CD14-positive monocyte (primary cell): ENCODE measurements at regions not wholly inside any gene's neighbourhood (a gene's known extent, or its start where the extent isn't known, plus 50 kb on each side); places are given as distances from the start of the nearest gene placed in this dataset.

Experiments used
- DNase-seq, 3 donors: peaks; one replicate each; pipeline ENCODE4 v3.0.0-alpha.2; 2011 to 2022
- H2AFZ ChIP-seq: 2 replicates; pipeline ENCODE4 v1.6.0; 2012; ENCODE audit warnings: mild to moderate bottlenecking, low read depth, low read length, inconsistent platforms; ENCODE audit not compliant: insufficient read depth, poor library complexity, severe bottlenecking
- H3K27ac ChIP-seq, 2 donors: 1 replicate in 1 of 2; 2 replicates in 1 of 2; pipeline ENCODE4 v1.5.1; 2012 to 2013; ENCODE audit warnings: low read length in 2 of 2, control low read depth in 1 of 2, inconsistent platforms in 1 of 2, low read depth in 1 of 2, mild to moderate bottlenecking in 1 of 2
- H3K27me3 ChIP-seq, 2 donors: one replicate each; pipeline versions ENCODE4 v1.6.0 to v1.6.1; 2011 to 2013; ENCODE audit warnings: low read length in 2 of 2; ENCODE audit not compliant: control insufficient read depth in 2 of 2, insufficient read depth in 2 of 2
- H3K36me3 ChIP-seq, 2 donors: replicated peaks in 1 of 2; 1 replicate in 1 of 2; 2 replicates in 1 of 2; pipeline versions ENCODE4 v1.5.1 to v1.6.1; 2012 to 2013; ENCODE audit warnings: low read length in 2 of 2, control low read depth in 1 of 2, inconsistent platforms in 1 of 2, mild to moderate bottlenecking in 1 of 2; ENCODE audit not compliant: insufficient read depth in 2 of 2, control insufficient read depth in 1 of 2
- H3K4me1 ChIP-seq, 2 donors: 1 replicate in 1 of 2; 2 replicates in 1 of 2; pipeline versions ENCODE4 v1.5.1 to v1.6.1; 2012 to 2013; ENCODE audit warnings: low read length in 2 of 2, control low read depth in 1 of 2, inconsistent platforms in 1 of 2, mild to moderate bottlenecking in 1 of 2, moderate library complexity in 1 of 2; ENCODE audit not compliant: insufficient read depth in 2 of 2, control insufficient read depth in 1 of 2
- H3K4me2 ChIP-seq: replicated peaks from 2 replicates; pipeline ENCODE3; 2012; ENCODE audit warnings: low read length, moderate library complexity, mild to moderate bottlenecking; ENCODE audit not compliant: poor library complexity, severe bottlenecking; ENCODE audit errors: extremely low read depth
- H3K4me3 ChIP-seq, 3 experiments: fragments of 200-600 bp in 1 of 3; sonication (generic) in 1 of 3; replicated peaks in 1 of 3; 1 replicate in 2 of 3; 2 replicates in 1 of 3; pipeline ENCODE4 v1.5.1; 2011 to 2013; ENCODE audit warnings: low read length in 3 of 3, mild to moderate bottlenecking in 3 of 3, control low read depth in 2 of 3, low read depth in 2 of 3, inconsistent platforms in 1 of 3, moderate library complexity in 1 of 3
- H3K79me2 ChIP-seq: 2 replicates; pipeline ENCODE4 v1.6.0; 2012; ENCODE audit warnings: mild to moderate bottlenecking, control low read depth, inconsistent platforms, low read length, moderate library complexity; ENCODE audit not compliant: insufficient read depth
- H3K9ac ChIP-seq: 2 replicates; pipeline ENCODE4 v1.6.0; 2017; ENCODE audit warnings: low read length, mild to moderate bottlenecking; ENCODE audit not compliant: insufficient read depth, poor library complexity, severe bottlenecking
- H3K9me3 ChIP-seq, 2 donors: replicated peaks in 1 of 2; 1 replicate in 1 of 2; 2 replicates in 1 of 2; pipeline versions ENCODE4 v1.5.1 to v1.6.1; 2012 to 2013; ENCODE audit warnings: low read length in 2 of 2, control low read depth in 1 of 2; ENCODE audit not compliant: control insufficient read depth in 1 of 2, insufficient read depth in 1 of 2
- H4K20me1 ChIP-seq: 2 replicates; pipeline ENCODE4 v1.6.0; 2012; ENCODE audit warnings: mild to moderate bottlenecking, low read length, control low read depth, moderate library complexity; ENCODE audit not compliant: insufficient read depth
- H3K27ac Mint-ChIP-seq, 7 donors: one replicate each; pipeline ENCODE4 v1.8.0; 2020; ENCODE audit warnings: mild to moderate bottlenecking in 7 of 7, mixed read lengths in 7 of 7, moderate library complexity in 6 of 7, inconsistent platforms in 2 of 7
- H3K27me3 Mint-ChIP-seq, 3 donors: one replicate each; pipeline ENCODE4 v1.8.0; 2021 to 2022; ENCODE audit warnings: low read depth in 3 of 3, mild to moderate bottlenecking in 3 of 3, mixed read lengths in 3 of 3, moderate library complexity in 3 of 3, inconsistent platforms in 1 of 3
- H3K36me3 Mint-ChIP-seq, 2 donors: one replicate each; pipeline ENCODE4 v1.8.0; 2020; ENCODE audit warnings: mixed read lengths in 2 of 2, inconsistent platforms in 1 of 2, mild to moderate bottlenecking in 1 of 2
- H3K4me1 Mint-ChIP-seq: one replicate; pipeline ENCODE4 v1.8.0; 2020; ENCODE audit warnings: mild to moderate bottlenecking, mixed read lengths
- H3K4me3 Mint-ChIP-seq, 2 donors: one replicate each; pipeline ENCODE4 v1.8.0; 2020; ENCODE audit warnings: mild to moderate bottlenecking in 2 of 2, mixed read lengths in 2 of 2, moderate library complexity in 1 of 2
- H3K9me3 Mint-ChIP-seq, 7 donors: one replicate each; pipeline ENCODE4 v1.8.0; 2020 to 2022; ENCODE audit warnings: mixed read lengths in 7 of 7, mild to moderate bottlenecking in 6 of 7, moderate library complexity in 6 of 7, inconsistent platforms in 2 of 7
- WGBS: methylation state at CpG from one replicate; pipeline ENCODE4 v1.1.5; 2013; ENCODE audit warnings: missing lambda C conversion rate; ENCODE audit not compliant: insufficient coverage; 5-methylcytosine and 5-hydroxymethylcytosine counted together
- intact Hi-C, 2 donors: fragments of 100-400 bp; cut with micrococcal nuclease; formaldehyde crosslinking; loops; one replicate each; pipeline versions ENCODE4 v1.15.0 to v1.15.1; 2023
- TF ChIP-seq, protein P1 (sequence below): fragments of 200-600 bp; IDR thresholded peaks from one replicate; pipeline ENCODE4 v1.8.0; 2022; ENCODE audit warnings: antibody characterized with exemption, mild to moderate bottlenecking

DNA sequence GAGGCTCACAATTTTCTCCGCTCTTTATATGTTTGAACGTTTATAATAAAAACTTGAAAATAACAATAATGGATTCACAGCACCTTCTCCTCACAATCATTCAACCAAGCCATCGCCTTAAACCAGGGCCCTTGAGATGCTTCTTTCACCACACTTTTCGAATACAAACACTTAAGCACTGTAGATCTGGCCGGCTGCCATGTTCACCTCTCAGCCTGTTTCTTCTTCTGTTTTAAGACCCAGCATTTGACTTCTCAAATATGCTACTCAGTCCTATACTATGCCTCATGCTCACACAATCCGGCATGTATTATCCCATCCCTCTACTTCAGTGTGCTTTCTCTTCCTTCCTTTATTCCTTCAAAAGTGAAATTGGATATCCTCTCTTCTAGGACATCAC is 280.6 kb downstream of the TFEC start:
- Histone ChIP-seq H3K9me3 (no peaks in the 10 kb centered on the region), H3K79me2 (no peaks in the 10 kb centered on the region), H3K4me2 (no peak overlapping the region), H4K20me1 (no peaks in the 10 kb centered on the region), H3K27me3 (no peaks in the 10 kb centered on the region), H2AFZ (no peak overlapping the region), H3K9ac (no peak overlapping the region), H3K4me1 (no peaks in the 10 kb centered on the region), H3K27ac (no peak overlapping the region), H3K4me3 (no peak overlapping the region), H3K36me3 (no peaks in the 10 kb centered on the region)
- Mint-ChIP-seq H3K36me3 (no peaks in the 10 kb centered on the region), H3K4me1 (no peaks in the 10 kb centered on the region), H3K27ac (no peak overlapping the region), H3K4me3 (no peak overlapping the region), H3K9me3 (no peaks in the 10 kb centered on the region), H3K27me3 (peaks cover 0 to 2% (median 0%) of the 10 kb centered on the region in 3 donors)
- no peak for DNase-seq
- intact Hi-C loops, result no loop called here
- WGBS, result 92% methylated on average over 3 of the region's 6 CpGs
- TF ChIP-seq, protein P1, sequence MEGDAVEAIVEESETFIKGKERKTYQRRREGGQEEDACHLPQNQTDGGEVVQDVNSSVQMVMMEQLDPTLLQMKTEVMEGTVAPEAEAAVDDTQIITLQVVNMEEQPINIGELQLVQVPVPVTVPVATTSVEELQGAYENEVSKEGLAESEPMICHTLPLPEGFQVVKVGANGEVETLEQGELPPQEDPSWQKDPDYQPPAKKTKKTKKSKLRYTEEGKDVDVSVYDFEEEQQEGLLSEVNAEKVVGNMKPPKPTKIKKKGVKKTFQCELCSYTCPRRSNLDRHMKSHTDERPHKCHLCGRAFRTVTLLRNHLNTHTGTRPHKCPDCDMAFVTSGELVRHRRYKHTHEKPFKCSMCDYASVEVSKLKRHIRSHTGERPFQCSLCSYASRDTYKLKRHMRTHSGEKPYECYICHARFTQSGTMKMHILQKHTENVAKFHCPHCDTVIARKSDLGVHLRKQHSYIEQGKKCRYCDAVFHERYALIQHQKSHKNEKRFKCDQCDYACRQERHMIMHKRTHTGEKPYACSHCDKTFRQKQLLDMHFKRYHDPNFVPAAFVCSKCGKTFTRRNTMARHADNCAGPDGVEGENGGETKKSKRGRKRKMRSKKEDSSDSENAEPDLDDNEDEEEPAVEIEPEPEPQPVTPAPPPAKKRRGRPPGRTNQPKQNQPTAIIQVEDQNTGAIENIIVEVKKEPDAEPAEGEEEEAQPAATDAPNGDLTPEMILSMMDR, result no peak

GRCh38 chr7:115748123-115748738 is 282.3 kb downstream of the TFEC start:
- no peak for DNase-seq
- Histone ChIP-seq H3K4me2 (no peak overlapping the region), H3K27me3 (no peaks in the 10 kb centered on the region), H3K27ac (no peak overlapping the region), H3K9me3 (no peaks in the 10 kb centered on the region), H3K36me3 (no peaks in the 10 kb centered on the region), H4K20me1 (no peaks in the 10 kb centered on the region), H3K4me1 (no peaks in the 10 kb centered on the region), H2AFZ (no peak overlapping the region), H3K4me3 (no peak overlapping the region), H3K9ac (no peak overlapping the region), H3K79me2 (no peaks in the 10 kb centered on the region)
- WGBS, result no CpG with 5 or more reads among the region's 5 CpGs
- intact Hi-C loops, result no loop called here
- TF ChIP-seq, protein P1, result no peak
- Mint-ChIP-seq H3K27ac (no peak overlapping the region), H3K36me3 (no peaks in the 10 kb centered on the region), H3K4me3 (no peak overlapping the region), H3K27me3 (peaks cover 0 to 2% (median 0%) of the 10 kb centered on the region in 3 donors), H3K4me1 (no peaks in the 10 kb centered on the region), H3K9me3 (no peaks in the 10 kb centered on the region)
